ENCODE measurements at regions not wholly inside any gene's neighbourhood (a gene's known extent, or its start where the extent isn't known, plus 50 kb on each side); places are given as distances from the start of the nearest gene placed in this dataset.

DNA sequence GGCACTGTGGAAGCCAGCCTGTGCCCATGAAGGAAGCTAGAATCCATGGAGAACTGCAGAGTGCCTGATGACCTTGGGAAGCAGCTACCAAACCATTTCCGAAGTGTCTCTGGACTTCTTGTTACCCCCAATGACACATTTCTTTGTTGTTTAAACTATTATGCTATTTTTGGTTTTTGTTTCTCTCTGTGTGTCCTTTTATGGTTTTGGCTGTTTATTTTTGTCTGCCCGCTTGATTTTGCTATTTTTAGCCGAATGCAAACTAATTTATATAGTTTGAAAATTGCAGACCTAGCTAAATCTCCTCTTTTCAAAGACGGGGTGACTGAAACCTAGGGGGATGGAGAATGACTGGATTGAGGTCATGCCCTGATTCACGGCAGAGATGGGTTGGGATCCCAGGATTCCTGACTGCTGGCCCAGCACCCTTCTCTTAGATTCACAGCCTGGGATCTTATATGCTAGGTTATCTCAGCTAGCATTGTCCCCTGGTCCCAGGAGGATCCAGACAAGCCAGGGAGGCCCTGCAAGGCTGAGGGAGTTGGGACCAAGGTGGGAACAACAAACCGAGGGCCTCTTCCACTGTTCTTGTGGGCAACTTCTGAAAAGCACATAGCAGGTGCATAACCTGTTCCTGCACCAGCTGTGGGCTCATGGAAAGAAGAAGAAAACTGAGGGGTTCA is 116.3 kb upstream of the HAAO start:
- TF ChIP-seq CEBPB (IDR thresholded peaks at IDR 0.05) = no peak
- TF ChIP-seq EP300 (IDR thresholded peaks at IDR 0.05; ENCODE audit: borderline replicate concordance) = no peak
- TF ChIP-seq CREB1 (IDR thresholded peaks at IDR 0.05; ENCODE audit: low read depth) = no peak
- TF ChIP-seq TAF1 (IDR thresholded peaks at IDR 0.05; ENCODE audit: low read depth) = no peak
- no peak for TF ChIP-seq MAX (IDR thresholded peaks at IDR 0.05)
- TF ChIP-seq, protein P1, sequence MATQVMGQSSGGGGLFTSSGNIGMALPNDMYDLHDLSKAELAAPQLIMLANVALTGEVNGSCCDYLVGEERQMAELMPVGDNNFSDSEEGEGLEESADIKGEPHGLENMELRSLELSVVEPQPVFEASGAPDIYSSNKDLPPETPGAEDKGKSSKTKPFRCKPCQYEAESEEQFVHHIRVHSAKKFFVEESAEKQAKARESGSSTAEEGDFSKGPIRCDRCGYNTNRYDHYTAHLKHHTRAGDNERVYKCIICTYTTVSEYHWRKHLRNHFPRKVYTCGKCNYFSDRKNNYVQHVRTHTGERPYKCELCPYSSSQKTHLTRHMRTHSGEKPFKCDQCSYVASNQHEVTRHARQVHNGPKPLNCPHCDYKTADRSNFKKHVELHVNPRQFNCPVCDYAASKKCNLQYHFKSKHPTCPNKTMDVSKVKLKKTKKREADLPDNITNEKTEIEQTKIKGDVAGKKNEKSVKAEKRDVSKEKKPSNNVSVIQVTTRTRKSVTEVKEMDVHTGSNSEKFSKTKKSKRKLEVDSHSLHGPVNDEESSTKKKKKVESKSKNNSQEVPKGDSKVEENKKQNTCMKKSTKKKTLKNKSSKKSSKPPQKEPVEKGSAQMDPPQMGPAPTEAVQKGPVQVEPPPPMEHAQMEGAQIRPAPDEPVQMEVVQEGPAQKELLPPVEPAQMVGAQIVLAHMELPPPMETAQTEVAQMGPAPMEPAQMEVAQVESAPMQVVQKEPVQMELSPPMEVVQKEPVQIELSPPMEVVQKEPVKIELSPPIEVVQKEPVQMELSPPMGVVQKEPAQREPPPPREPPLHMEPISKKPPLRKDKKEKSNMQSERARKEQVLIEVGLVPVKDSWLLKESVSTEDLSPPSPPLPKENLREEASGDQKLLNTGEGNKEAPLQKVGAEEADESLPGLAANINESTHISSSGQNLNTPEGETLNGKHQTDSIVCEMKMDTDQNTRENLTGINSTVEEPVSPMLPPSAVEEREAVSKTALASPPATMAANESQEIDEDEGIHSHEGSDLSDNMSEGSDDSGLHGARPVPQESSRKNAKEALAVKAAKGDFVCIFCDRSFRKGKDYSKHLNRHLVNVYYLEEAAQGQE (IDR thresholded peaks at IDR 0.05; ENCODE audit: low read depth) = no peak
- TF ChIP-seq YY1 (IDR thresholded peaks at IDR 0.05; ENCODE audit: low read depth) = no peak
- TF ChIP-seq RAD21 (IDR thresholded peaks at IDR 0.05; ENCODE audit: low read depth) = no peak
- TF ChIP-seq FOXM1 (IDR thresholded peaks at IDR 0.05; ENCODE audit: borderline replicate concordance, low read depth) = no peak
- TF ChIP-seq NFIC (IDR thresholded peaks at IDR 0.05) = no peak
- TF ChIP-seq EGR1 (IDR thresholded peaks at IDR 0.05) = no peak
- TF ChIP-seq, protein P2, sequence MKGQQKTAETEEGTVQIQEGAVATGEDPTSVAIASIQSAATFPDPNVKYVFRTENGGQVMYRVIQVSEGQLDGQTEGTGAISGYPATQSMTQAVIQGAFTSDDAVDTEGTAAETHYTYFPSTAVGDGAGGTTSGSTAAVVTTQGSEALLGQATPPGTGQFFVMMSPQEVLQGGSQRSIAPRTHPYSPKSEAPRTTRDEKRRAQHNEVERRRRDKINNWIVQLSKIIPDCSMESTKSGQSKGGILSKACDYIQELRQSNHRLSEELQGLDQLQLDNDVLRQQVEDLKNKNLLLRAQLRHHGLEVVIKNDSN (IDR thresholded peaks at IDR 0.05) = no peak
- TF ChIP-seq TEAD4 (IDR thresholded peaks at IDR 0.05) = no peak

Measured in Ishikawa (cell line).